KMS-11 (cell line): ENCODE measurements at regions not wholly inside any gene's neighbourhood (a gene's known extent, or its start where the extent isn't known, plus 50 kb on each side); places are given as distances from the start of the nearest gene placed in this dataset.
"Not testable (repeated sequence)": the region's sequence is repeated elsewhere in the genome, so short reads cannot be mapped to it uniquely, and the experiment has no call there.

Experiments
- H2AFZ ChIP-seq: fragments of 200-600 bp; sonication (generic); 2 replicates; pipeline ENCODE4 v1.6.1; 2016; ENCODE audit warnings: antibody characterized with exemption, mixed run types, low read depth
- H3K27ac ChIP-seq: fragments of 200-600 bp; sonication (generic); 2 replicates; pipeline ENCODE4 v1.6.1; 2016; ENCODE audit warnings: mild to moderate bottlenecking, mixed run types
- H3K27me3 ChIP-seq: fragments of 200-600 bp; sonication (generic); 2 replicates; pipeline ENCODE4 v1.6.1; 2017; ENCODE audit warnings: mild to moderate bottlenecking, low read depth, mixed run types, moderate library complexity; ENCODE audit not compliant: insufficient read depth
- H3K36me3 ChIP-seq: fragments of 200-600 bp; sonication (generic); 2 replicates; pipeline ENCODE4 v1.6.1; 2017; ENCODE audit warnings: mild to moderate bottlenecking, mixed run types; ENCODE audit not compliant: insufficient read depth
- H3K4me1 ChIP-seq: fragments of 200-600 bp; sonication (generic); 2 replicates; pipeline ENCODE4 v1.6.1; 2016; ENCODE audit warnings: mild to moderate bottlenecking, low read depth, mixed run types; ENCODE audit not compliant: poor library complexity, severe bottlenecking
- H3K4me2 ChIP-seq: fragments of 200-600 bp; sonication (generic); 2 replicates; pipeline ENCODE4 v1.7.0; 2016; ENCODE audit warnings: mild to moderate bottlenecking, mixed run types
- H3K4me3 ChIP-seq: fragments of 200-600 bp; sonication (generic); IDR thresholded peaks from 2 replicates; pipeline ENCODE4 v1.6.1; 2017; ENCODE audit warnings: low read depth, low read length, mixed read lengths; ENCODE audit not compliant: insufficient read depth
- H3K79me2 ChIP-seq: fragments of 200-600 bp; sonication (generic); 2 replicates; pipeline ENCODE4 v1.6.1; 2016; ENCODE audit warnings: low read depth, mixed run types; ENCODE audit not compliant: insufficient read depth
- H3K9ac ChIP-seq: fragments of 200-600 bp; sonication (generic); 2 replicates; pipeline ENCODE4 v1.6.1; 2016; ENCODE audit warnings: mild to moderate bottlenecking, mixed run types
- H4K20me1 ChIP-seq: fragments of 200-600 bp; sonication (generic); 2 replicates; pipeline ENCODE4 v1.6.1; 2016; ENCODE audit warnings: mild to moderate bottlenecking, mixed run types; ENCODE audit not compliant: insufficient read depth
- TF ChIP-seq, protein P1 (sequence below): fragments of 200-600 bp; sonication (generic); conservative IDR thresholded peaks from 2 replicates; pipeline ENCODE4 v1.6.1; 2017; ENCODE audit warnings: low read depth, mild to moderate bottlenecking, antibody characterized with exemption, low read length, moderate library complexity, mixed read lengths

DNA sequence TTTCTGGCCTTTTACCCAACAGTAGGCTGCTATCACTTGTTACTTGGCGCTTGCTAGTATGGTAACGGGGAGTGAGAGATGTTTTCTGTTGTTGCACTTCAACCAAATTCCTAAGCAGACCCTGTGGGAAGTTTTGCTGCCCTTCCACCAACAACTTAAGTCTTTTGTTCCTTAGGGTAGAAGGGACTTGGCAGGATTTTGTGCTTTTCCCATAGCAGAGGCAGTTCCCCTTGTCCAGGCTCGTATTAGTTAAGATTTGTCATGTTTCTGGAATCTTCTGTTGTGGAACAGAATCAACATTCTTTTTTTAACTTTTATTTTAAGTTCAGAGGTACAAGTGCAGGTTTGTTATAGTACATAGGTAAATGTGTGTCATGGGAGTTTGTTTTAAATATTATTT is 73.2 kb upstream of the SGIP1 start:
- H3K4me3 ChIP-seq, result no peak overlapping the region
- H3K9ac ChIP-seq, result no peak overlapping the region
- TF ChIP-seq, protein P1, sequence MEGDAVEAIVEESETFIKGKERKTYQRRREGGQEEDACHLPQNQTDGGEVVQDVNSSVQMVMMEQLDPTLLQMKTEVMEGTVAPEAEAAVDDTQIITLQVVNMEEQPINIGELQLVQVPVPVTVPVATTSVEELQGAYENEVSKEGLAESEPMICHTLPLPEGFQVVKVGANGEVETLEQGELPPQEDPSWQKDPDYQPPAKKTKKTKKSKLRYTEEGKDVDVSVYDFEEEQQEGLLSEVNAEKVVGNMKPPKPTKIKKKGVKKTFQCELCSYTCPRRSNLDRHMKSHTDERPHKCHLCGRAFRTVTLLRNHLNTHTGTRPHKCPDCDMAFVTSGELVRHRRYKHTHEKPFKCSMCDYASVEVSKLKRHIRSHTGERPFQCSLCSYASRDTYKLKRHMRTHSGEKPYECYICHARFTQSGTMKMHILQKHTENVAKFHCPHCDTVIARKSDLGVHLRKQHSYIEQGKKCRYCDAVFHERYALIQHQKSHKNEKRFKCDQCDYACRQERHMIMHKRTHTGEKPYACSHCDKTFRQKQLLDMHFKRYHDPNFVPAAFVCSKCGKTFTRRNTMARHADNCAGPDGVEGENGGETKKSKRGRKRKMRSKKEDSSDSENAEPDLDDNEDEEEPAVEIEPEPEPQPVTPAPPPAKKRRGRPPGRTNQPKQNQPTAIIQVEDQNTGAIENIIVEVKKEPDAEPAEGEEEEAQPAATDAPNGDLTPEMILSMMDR, result no peak
- no peak overlapping the region for H2AFZ ChIP-seq
- H3K4me2 ChIP-seq, result no peak overlapping the region
- no peak overlapping the region for H3K27ac ChIP-seq
- no peaks in the 10 kb centered on the region for H3K79me2 ChIP-seq
- no peaks in the 10 kb centered on the region for H4K20me1 ChIP-seq
- no peaks in the 10 kb centered on the region for H3K27me3 ChIP-seq
- H3K4me1 ChIP-seq, result no peaks in the 10 kb centered on the region
- no peaks in the 10 kb centered on the region for H3K36me3 ChIP-seq

DNA sequence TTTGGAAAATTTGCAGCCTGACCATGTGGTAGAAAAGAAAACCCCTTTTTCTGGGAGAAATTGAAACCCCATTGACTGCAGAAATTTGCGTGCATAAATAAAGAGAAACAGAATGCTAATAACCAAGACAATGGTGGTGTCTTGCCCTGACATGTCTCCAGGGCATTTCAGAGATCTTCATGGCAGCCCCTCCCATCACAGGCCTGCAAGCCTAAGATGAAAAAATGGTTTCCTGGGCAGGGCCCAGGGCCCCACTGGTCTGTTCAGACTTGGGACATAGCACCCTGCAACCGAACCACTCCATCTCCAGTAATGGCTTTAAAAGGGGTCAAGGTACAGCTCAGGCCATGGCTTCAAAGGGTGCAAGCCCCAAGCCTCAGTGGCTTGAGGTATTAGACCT is 71.6 kb upstream of the SGIP1 start:
- H3K4me3 ChIP-seq, result no peak overlapping the region
- H3K27me3 ChIP-seq, result no peaks in the 10 kb centered on the region
- no peak overlapping the region for H3K27ac ChIP-seq
- no peaks in the 10 kb centered on the region for H3K36me3 ChIP-seq
- H3K4me2 ChIP-seq, result no peak overlapping the region
- H4K20me1 ChIP-seq, result no peaks in the 10 kb centered on the region
- TF ChIP-seq, protein P1, result no peak
- no peaks in the 10 kb centered on the region for H3K4me1 ChIP-seq
- no peak overlapping the region for H2AFZ ChIP-seq
- H3K79me2 ChIP-seq, result no peaks in the 10 kb centered on the region
- no peak overlapping the region for H3K9ac ChIP-seq

DNA sequence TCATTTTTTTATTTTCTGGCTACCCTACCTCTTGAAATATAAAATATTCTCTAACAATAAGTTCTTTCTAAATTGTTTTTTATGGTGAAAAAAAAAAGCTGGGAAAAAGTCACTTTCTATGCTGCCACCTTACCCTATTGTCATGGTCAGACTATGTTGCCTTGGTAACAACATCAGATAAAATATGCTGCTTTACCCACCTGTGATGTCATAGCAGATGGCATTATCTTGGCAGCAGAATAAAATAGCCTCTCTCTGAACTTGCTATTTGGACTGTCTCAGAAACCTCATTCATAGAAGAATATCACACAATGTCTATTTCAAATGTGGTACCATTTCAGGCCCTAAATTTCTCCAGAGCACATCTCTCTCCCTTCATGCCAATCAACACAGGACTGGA is 69.6 kb upstream of the SGIP1 start:
- Histone ChIP-seq H4K20me1 (no peaks in the 10 kb centered on the region), H2AFZ (no peak overlapping the region), H3K4me1 (no peaks in the 10 kb centered on the region), H3K27ac (no peak overlapping the region), H3K4me2 (no peak overlapping the region), H3K27me3 (no peaks in the 10 kb centered on the region), H3K4me3 (no peak overlapping the region), H3K79me2 (no peaks in the 10 kb centered on the region), H3K9ac (no peak overlapping the region), H3K36me3 (no peaks in the 10 kb centered on the region)
- TF ChIP-seq, protein P1, result no peak

DNA sequence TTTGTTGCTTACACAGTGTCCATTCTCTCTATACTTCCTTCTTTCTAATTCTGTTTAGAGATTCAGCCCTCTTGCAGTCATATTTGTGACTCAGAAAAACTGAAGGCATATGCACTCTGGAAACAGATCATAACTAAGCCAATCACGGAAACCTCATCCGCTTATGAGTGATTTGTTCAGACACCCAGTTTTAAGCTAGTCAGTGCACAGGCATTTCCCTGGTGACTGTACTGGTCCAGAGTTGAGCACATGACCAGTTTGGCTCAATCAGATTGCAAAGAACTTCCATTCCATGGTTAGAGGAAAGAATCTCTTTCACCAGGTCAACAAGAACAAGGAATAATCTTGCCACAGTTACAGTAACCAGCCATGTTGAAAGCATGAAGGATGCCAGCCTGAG is 69.2 kb upstream of the SGIP1 start:
- no peaks in the 10 kb centered on the region for H4K20me1 ChIP-seq
- no peaks in the 10 kb centered on the region for H3K27me3 ChIP-seq
- H3K27ac ChIP-seq, result no peak overlapping the region
- H3K79me2 ChIP-seq, result no peaks in the 10 kb centered on the region
- H3K4me1 ChIP-seq, result no peaks in the 10 kb centered on the region
- no peak overlapping the region for H3K9ac ChIP-seq
- no peaks in the 10 kb centered on the region for H3K36me3 ChIP-seq
- no peak overlapping the region for H3K4me2 ChIP-seq
- TF ChIP-seq, protein P1, result no peak
- no peak overlapping the region for H2AFZ ChIP-seq
- no peak overlapping the region for H3K4me3 ChIP-seq

DNA sequence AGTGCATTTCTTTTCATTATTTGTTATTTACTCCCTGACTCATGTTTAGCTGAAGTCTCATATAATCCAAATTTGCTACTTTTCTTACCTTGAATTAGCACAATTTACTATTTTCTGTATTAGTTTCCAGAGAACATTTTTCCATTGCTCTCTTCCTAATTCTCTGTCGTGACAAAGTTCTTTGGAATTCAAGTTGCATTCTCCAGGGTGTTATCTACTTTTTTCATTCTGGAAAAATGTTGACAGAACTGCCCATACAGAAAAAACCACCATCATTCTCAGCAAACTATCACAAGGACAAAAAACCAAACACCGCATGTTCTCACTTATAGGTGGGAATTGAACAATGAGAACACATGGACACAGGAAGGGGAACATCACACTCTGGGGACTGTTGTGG is 67.3 kb upstream of the SGIP1 start:
- H3K9ac ChIP-seq, H3K4me1 ChIP-seq, H3K27me3 ChIP-seq, H3K36me3 ChIP-seq, H3K79me2 ChIP-seq, H4K20me1 ChIP-seq, H3K27ac ChIP-seq, H2AFZ ChIP-seq, H3K4me3 ChIP-seq, H3K4me2 ChIP-seq: not testable (repeated sequence)
